Spleen (tissue), 7 donors: ENCODE measurements at regions not wholly inside any gene's neighbourhood (a gene's known extent, or its start where the extent isn't known, plus 50 kb on each side); places are given as distances from the start of the nearest gene placed in this dataset.

Experiments used
- CTCF ChIP-seq, 11 experiments: fragments of 200-600 bp in 7 of 11; fragments of 450-650 bp in 4 of 11; sonication (generic) in 4 of 11; IDR thresholded peaks in 8 of 11; conservative IDR thresholded peaks in 3 of 11; 1 replicate in 7 of 11; 2 replicates in 4 of 11; pipeline versions ENCODE4 v1.4.0 to v1.8.0; 2016 to 2021; ENCODE audit warnings: antibody characterized with exemption in 11 of 11, inconsistent platforms in 4 of 11, mild to moderate bottlenecking in 1 of 11
- POLR2A ChIP-seq, 3 donors: fragments of 450-650 bp; IDR thresholded peaks; one replicate each; pipeline ENCODE4 v1.5.1; 2017; ENCODE audit warnings: antibody characterized with exemption in 3 of 3, mild to moderate bottlenecking in 1 of 3
- POLR2AphosphoS5 ChIP-seq, 3 donors: sonication (generic); formaldehyde crosslinking; IDR thresholded peaks; one replicate each; pipeline ENCODE4 v1.5.1; 2017; ENCODE audit warnings: antibody characterized with exemption in 3 of 3
- donor health status: DM: no; HTN: no; CAD: no; lungs with moderate emphysema.
- donor health status: DM: no; HTN: no; CAD: no.
- donor health status: DM: no; HTN: no; CAD: no.

DNA sequence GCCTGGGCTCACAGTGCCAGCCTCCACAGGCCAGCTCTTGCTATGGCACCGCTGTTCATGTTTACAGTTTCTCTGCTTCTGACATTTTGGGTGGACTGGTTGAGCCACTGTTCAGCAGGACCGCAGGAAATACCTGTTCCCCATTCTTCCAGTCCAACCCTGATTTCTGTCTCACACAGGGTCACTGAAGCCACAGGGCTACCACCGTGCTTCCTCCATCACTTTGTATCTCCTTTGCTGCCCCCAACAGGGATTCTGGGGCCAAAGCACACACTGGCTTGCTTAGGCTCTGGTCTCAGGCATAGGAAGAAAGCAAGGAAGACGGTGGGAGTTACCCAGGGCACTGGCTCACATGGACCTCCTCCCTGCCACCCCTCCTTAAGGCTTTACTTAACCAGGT lies 164.5 kb downstream of the UNC5CL start:
- TF ChIP-seq CTCF (IDR thresholded peaks at IDR 0.05 in 8 of 11, conservative IDR thresholded peaks at IDR 0.05 in 3 of 11) (no peak), POLR2A (IDR thresholded peaks at IDR 0.05) (no peak), POLR2AphosphoS5 (IDR thresholded peaks at IDR 0.05) (no peak)
